DMS53 (cell line): ENCODE measurements at regions not wholly inside any gene's neighbourhood (a gene's known extent, or its start where the extent isn't known, plus 50 kb on each side); places are given as distances from the start of the nearest gene placed in this dataset.

Experiments used
- DNase-seq: peaks from one replicate; lab custom pipeline; 2025; lab: John Stamatoyannopoulos, UW

- DNase-seq, result no peak
Measured at GRCh38 chr3:120838441-120839091, 69.4 kb upstream of the STXBP5L start.

DNA sequence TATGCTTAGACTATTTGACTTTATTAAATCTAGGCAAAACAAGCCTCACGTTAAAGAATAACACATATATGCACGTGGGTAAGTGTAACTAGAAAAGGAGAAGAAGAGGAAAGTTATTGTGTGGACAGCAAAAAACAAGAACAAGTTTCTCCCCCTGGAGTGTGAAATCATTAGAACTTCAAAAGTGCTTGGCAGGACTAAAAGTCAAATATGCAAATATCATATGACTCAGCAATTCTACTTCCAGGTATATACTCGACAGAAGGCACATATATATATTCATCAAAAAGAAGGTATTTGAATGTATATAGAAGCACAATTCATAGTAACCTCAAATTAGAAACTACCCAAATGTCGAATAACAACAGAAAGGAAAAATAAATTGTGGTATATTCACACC, 68.9 kb upstream of the STXBP5L start:
- peak; percentile 17 for DNase-seq

DNA sequence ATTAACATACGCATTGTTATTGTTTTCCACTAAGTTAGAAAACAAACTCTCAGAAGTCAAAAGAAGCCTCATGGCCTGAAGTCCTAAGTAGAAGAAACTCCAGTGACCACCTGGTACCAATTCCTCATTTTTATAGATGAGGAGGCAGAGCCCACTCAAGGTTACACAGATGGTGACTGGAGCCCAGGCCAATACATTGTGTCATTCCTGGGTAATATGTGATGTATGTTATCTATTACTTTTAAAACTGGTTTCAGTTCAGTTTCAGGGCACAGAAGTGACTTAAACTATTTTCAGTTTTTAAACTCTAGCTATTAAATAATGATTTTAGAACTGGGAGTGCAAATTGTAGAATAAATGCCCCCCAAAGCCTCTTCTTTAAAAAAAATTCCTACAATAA, 66.7 kb upstream of the STXBP5L start:
- DNase-seq, result no peak

DNA sequence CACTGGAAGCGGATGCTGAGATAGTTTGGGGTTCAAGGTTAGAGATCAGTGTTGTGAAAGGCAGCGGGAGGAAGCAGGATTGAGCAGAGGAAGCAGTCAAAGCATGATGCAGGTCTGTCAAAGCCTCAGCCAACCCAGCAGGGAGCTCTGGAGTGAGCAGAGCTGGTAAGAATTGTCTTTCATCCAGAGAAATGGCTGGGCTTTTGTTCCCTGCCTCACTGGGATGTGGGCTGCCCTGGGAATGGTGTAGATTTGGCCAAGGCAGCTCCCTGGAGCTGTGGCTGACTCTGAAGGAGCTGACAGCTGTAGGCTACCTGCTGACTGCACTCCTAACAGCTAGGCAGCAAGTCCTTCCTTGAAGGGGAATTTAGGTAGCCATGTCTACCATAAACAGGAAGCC, 61.9 kb upstream of the STXBP5L start:
- DNase-seq, result no peak

GRCh38 chr3:120848503-120848902, 59.5 kb upstream of the STXBP5L start:
- no peak for DNase-seq

DNA sequence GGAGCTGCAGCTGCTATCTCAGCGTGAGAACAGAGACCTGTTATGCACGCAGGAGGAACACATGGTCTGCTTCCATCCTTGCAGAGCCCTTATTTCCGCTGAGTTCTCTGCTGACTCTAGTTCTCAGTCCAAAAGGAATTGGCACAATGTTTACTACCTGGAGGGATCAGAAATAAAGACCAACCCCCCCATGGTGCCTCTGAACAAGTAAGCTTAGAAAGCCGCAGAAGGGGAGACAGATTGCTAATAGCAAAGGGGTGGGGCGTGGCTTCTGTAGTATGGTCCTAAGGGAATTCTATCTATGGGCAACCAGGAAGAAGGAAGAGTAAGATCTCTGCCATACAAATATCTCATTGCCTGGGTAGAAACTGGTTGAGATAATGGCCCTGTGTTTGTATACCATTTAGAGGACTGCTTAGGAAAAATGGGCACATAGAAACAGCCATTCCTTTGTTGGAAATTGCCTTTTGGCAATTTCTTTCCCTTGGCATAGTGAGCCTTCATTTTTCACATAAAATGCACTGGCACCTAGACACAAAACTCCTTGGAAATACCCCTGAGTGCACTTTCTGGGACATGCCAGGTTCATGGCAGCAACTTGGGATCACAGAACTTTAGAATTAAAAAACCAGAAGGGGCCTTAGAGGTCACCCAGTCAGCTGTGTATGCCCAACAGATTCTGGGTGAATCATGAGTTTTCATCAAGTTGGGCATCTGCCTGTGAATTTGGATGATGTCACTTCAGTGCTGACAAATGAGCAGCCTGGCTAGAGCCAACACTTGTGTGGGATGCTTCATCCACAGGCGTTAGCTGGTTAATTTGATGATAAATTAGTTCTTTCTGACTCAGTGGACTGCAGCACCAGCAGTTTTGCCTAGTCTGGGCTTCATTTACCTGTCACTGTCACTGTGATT, 57.4 kb upstream of the STXBP5L start:
- peak; percentile 5 for DNase-seq

DNA sequence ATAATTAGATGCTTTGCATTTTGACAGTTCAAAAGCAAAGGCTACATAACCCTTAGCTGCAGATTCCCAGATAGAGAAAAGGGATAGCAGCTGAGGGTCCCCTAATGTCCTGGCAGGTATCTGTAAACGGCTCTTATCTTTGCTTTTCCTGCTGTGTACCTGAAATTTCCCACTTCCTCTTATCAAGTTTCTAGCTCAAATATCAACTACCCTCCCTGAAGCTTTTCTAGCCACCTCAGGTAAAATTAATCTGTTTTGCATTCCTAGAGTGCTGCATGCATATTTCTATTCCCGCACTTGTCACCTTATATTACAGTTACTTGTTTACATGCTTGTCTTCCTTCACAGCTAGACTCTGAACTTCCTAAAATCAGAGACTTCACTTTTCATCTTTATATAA, 55.6 kb upstream of the STXBP5L start:
- no peak for DNase-seq

DNA sequence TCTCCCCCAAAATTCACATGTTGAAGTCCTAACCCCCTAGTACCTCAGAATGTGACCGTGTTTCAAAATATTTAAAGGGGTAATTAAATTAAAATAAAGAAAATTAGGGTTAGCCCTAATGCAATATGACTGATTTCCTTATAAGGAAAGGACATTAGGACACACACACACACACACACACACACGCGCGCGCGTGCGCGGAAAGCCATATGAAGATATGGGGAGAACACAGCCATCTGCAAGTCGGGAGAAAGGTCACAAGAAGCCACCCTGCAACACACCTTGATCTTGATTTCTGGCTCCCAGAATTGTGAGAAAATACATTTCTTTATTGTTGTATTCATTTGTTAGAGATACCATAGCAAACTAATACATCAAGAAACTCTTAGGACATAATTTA, 54.6 kb upstream of the STXBP5L start:
- no peak for DNase-seq

- DNase-seq, result peak; percentile 67
Measured at GRCh38 chr3:120854908-120855526, 53.0 kb upstream of the STXBP5L start.

DNA sequence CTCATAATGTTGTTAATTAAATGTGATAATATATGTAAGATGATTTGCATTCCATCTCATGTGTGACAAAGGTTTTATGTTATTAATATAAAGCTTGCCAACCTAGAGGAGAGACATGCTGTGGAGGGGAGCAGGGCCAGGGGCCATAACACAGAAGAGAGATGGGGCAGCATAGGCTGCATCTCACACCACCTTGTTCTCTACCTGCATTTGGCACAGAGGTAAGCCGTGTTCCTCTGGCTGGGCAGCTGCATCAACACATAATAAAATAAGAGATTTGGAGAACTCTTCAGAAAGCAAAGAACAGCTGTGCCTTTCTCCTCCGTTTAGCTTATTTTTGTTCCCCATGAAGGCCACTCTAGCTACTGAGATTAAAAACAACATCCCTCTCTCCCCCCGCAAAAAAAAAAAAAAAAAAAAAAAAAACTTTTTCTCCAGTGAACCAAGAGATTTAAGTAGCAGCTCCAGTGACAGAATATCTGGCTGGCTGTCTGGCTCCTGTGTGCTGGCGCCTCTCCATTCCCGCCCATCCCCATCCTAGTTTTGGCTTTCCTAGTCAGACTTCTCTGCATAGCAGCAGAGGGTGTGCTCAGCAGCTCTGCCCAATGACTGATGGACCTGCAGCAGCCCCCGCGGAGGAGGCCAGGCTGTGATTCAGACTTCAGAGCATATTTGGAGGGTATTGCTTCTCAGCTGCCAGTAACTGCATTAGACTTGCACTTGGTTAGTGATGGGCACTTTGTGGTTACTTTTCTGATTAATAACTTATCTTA, 52.2 kb upstream of the STXBP5L start:
- DNase-seq, result peak; percentile 35
